ENCODE measurements at regions not wholly inside any gene's neighbourhood (a gene's known extent, or its start where the extent isn't known, plus 50 kb on each side); places are given as distances from the start of the nearest gene placed in this dataset.

GRCh38 chr4:126753592-126753991, 879.2 kb upstream of the INTU start:
- TF ChIP-seq CTCF (IDR thresholded peaks at IDR 0.05) (no peak), EP300 (IDR thresholded peaks at IDR 0.05) (no peak), POLR2AphosphoS5 (IDR thresholded peaks at IDR 0.05) (no peak), POLR2A (IDR thresholded peaks at IDR 0.05) (no peak)
